OCI-LY3 (cell line): ENCODE measurements at regions not wholly inside any gene's neighbourhood (a gene's known extent, or its start where the extent isn't known, plus 50 kb on each side); places are given as distances from the start of the nearest gene placed in this dataset.

Experiments
- H2AFZ ChIP-seq: fragments of 200-600, 300-600 bp; shearing (Covaris generic); 2 replicates; pipeline ENCODE4 v1.6.0; 2014; ENCODE audit warnings: antibody characterized with exemption, low read depth, low read length
- H3K27ac ChIP-seq: fragments of 200-600, 300-600 bp; sonication (generic); 2 replicates; pipeline ENCODE4 v1.5.1; 2014; ENCODE audit warnings: mild to moderate bottlenecking, low read length, moderate library complexity, mixed read lengths
- H3K27me3 ChIP-seq: fragments of 200-600, 300-600 bp; sonication (generic); 2 replicates; pipeline ENCODE4 v1.6.1; 2014; ENCODE audit warnings: low read depth, low read length, mixed read lengths
- H3K36me3 ChIP-seq: fragments of 200-600, 300-600 bp; sonication (generic); replicated peaks from 2 replicates; pipeline ENCODE3; 2014; ENCODE audit warnings: low read depth, low read length, mixed read lengths
- H3K4me1 ChIP-seq: fragments of 300-600, 200-600 bp; sonication (generic); 2 replicates; pipeline ENCODE4 v1.6.1; 2014; ENCODE audit warnings: low read length, mixed read lengths
- H3K4me2 ChIP-seq: fragments of 200-600, 300-600 bp; sonication (generic); 2 replicates; pipeline ENCODE4 v1.6.1; 2014; ENCODE audit warnings: low read length, mixed read lengths
- H3K4me3 ChIP-seq: fragments of 300-600, 200-600 bp; sonication (generic); 2 replicates; pipeline ENCODE4 v1.5.1; 2014; ENCODE audit warnings: antibody characterized with exemption, mild to moderate bottlenecking, low read length, moderate library complexity
- H3K79me2 ChIP-seq: fragments of 300-600, 200-600 bp; shearing (Covaris generic); 2 replicates; pipeline ENCODE4 v1.6.1; 2014; ENCODE audit warnings: mild to moderate bottlenecking, low read length, mixed read lengths
- H3K9ac ChIP-seq: fragments of 300-600, 200-600 bp; shearing (Covaris generic); 2 replicates; pipeline ENCODE4 v1.6.0; 2014; ENCODE audit warnings: mild to moderate bottlenecking, low read length, moderate library complexity
- H3K9me3 ChIP-seq: fragments of 200-600, 300-600 bp; shearing (Covaris generic); 2 replicates; pipeline ENCODE4 v1.6.1; 2014; ENCODE audit warnings: low read length, mixed read lengths; ENCODE audit not compliant: insufficient read depth
- H4K20me1 ChIP-seq: fragments of 200-600, 300-600 bp; sonication (generic); 2 replicates; pipeline ENCODE4 v1.6.1; 2016; ENCODE audit warnings: low read length, mixed read lengths; ENCODE audit not compliant: insufficient read depth
- EZH2phosphoT487 ChIP-seq: fragments of 200-600 bp; shearing (Covaris generic); IDR thresholded peaks from 2 replicates; pipeline ENCODE4 v1.6.1; 2018; ENCODE audit warnings: antibody characterized with exemption, mixed run types, low read depth
- TF ChIP-seq, protein P1 (sequence below): fragments of 200-600, 300-600 bp; sonication (generic); IDR thresholded peaks from 2 replicates; pipeline ENCODE4 v1.5.1; 2014; ENCODE audit warnings: antibody characterized with exemption, low read length, low read depth

DNA sequence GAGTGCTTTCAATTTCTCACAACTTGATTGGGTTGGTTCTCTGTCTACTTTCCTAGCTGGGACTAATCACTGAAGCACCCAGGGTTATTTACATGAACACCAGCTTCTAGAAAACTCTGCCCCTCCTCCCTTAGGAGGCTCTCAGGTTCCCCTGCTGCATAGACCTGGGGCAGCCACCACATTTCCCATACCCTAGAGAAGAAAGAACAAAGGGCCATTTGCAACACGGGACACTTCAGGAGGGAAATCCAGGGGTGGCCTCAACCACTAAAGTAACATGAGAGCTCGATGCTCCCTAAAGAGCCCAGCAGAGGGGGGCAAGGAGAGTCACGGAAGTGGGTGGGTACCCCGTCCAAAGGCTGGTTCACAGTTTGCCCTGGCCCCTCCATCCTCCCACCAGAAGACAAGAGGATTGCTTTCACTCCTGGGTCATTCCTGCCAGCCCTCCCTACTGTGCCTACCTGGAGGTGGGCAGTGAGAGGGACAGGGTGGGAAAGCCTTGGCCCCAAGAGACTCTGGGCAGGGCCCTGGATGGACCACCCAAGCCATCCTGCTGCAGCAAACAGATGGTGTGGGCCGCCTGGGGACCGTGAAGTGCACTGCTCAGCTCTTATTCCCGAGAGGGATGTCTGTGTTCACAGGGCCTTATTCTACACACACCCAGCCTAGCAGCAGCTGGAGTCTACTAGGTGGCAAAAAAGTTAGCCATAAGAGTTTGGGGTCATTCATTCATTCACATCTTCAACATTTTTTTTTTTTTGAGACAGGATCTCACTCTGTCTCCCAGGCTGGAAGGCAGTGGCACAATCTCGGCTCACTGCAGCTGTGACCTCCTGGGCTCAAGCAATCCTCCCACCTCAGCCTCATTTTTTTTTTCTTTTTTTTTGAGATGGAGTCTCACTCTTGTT lies 392.1 kb downstream of the SOX9 start:
- H3K4me2 ChIP-seq, result no peak overlapping the region
- no peak overlapping the region for H3K4me3 ChIP-seq
- 0 out of 2 replicates have a peak, but pooled peaks cover 5% of the 10 kb centered on the region for H3K4me1 ChIP-seq

GRCh38 chr17:72514321-72514861 lies 393.6 kb downstream of the SOX9 start:
- no peak overlapping the region for H2AFZ ChIP-seq
- H3K9ac ChIP-seq, result no peak overlapping the region
- no peaks in the 10 kb centered on the region for H3K36me3 ChIP-seq
- no peak overlapping the region for H3K4me3 ChIP-seq
- H4K20me1 ChIP-seq, result no peaks in the 10 kb centered on the region
- no peaks in the 10 kb centered on the region for H3K9me3 ChIP-seq
- H3K27me3 ChIP-seq, result no peaks in the 10 kb centered on the region
- H3K27ac ChIP-seq, result no peak overlapping the region
- H3K4me2 ChIP-seq, result no peak overlapping the region
- 0 out of 2 replicates have a peak, but pooled peaks cover 5% of the 10 kb centered on the region for H3K4me1 ChIP-seq
- TF ChIP-seq EZH2phosphoT487, result no peak
- TF ChIP-seq, protein P1, sequence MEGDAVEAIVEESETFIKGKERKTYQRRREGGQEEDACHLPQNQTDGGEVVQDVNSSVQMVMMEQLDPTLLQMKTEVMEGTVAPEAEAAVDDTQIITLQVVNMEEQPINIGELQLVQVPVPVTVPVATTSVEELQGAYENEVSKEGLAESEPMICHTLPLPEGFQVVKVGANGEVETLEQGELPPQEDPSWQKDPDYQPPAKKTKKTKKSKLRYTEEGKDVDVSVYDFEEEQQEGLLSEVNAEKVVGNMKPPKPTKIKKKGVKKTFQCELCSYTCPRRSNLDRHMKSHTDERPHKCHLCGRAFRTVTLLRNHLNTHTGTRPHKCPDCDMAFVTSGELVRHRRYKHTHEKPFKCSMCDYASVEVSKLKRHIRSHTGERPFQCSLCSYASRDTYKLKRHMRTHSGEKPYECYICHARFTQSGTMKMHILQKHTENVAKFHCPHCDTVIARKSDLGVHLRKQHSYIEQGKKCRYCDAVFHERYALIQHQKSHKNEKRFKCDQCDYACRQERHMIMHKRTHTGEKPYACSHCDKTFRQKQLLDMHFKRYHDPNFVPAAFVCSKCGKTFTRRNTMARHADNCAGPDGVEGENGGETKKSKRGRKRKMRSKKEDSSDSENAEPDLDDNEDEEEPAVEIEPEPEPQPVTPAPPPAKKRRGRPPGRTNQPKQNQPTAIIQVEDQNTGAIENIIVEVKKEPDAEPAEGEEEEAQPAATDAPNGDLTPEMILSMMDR, result no peak
- no peaks in the 10 kb centered on the region for H3K79me2 ChIP-seq

More for the DNA sequence above, 392.1 kb downstream of the SOX9 start:
- no peaks in the 10 kb centered on the region for H3K27me3 ChIP-seq
- no peaks in the 10 kb centered on the region for H4K20me1 ChIP-seq
- H3K79me2 ChIP-seq, result no peaks in the 10 kb centered on the region
- H2AFZ ChIP-seq, result no peak overlapping the region
- H3K9me3 ChIP-seq, result no peaks in the 10 kb centered on the region
- H3K27ac ChIP-seq, result no peak overlapping the region
- no peaks in the 10 kb centered on the region for H3K36me3 ChIP-seq
- H3K9ac ChIP-seq, result no peak overlapping the region
- TF ChIP-seq EZH2phosphoT487, result no peak
- TF ChIP-seq, protein P1, result no peak

GRCh38 chr17:72514891-72515290 lies 394.1 kb downstream of the SOX9 start:
- H3K27ac ChIP-seq, result no peak overlapping the region
- 0 out of 2 replicates have a peak, but pooled peaks cover 5% of the 10 kb centered on the region for H3K4me1 ChIP-seq
- no peak overlapping the region for H3K4me2 ChIP-seq

More at GRCh38 chr17:72514891-72515290, 394.1 kb downstream of the SOX9 start:
- Histone ChIP-seq H3K79me2 (no peaks in the 10 kb centered on the region), H3K27me3 (no peaks in the 10 kb centered on the region), H2AFZ (no peak overlapping the region), H3K4me3 (no peak overlapping the region), H3K9me3 (no peaks in the 10 kb centered on the region), H4K20me1 (no peaks in the 10 kb centered on the region), H3K9ac (no peak overlapping the region), H3K36me3 (no peaks in the 10 kb centered on the region)
- no peak for TF ChIP-seq EZH2phosphoT487
- TF ChIP-seq, protein P1, result no peak
